HG03575 (cell line): ENCODE measurements at regions not wholly inside any gene's neighbourhood (a gene's known extent, or its start where the extent isn't known, plus 50 kb on each side); places are given as distances from the start of the nearest gene placed in this dataset.
"Not testable (repeated sequence)": the region's sequence is repeated elsewhere in the genome, so short reads cannot be mapped to it uniquely, and the experiment has no call there.

Experiments used
- ATAC-seq: cut with Tn5 transposase; IDR thresholded peaks from one replicate; pipeline ENCODE4 v1.9.1; 2021; ENCODE audit not compliant: unreplicated experiment, insufficient number of reproducible peaks, low FRiP score; ENCODE audit errors: extremely low read depth

- no peak for ATAC-seq
These were observed 424.7 kb upstream of the ST8SIA4 start for GRCh38 chr5:101327816-101328215.

- ATAC-seq = no peak
These were observed 423.7 kb upstream of the ST8SIA4 start for GRCh38 chr5:101326766-101327165.

- not testable (repeated sequence) for ATAC-seq
These were observed 413.3 kb upstream of the ST8SIA4 start for GRCh38 chr5:101316401-101316800.

GRCh38 chr5:101306391-101307137 is 403.5 kb upstream of the ST8SIA4 start:
- ATAC-seq = no peak

- ATAC-seq = no peak
These were observed 393.4 kb upstream of the ST8SIA4 start for GRCh38 chr5:101296477-101296876.

- ATAC-seq = no peak
These were observed 389.1 kb upstream of the ST8SIA4 start for GRCh38 chr5:101292199-101292598.

GRCh38 chr5:101290761-101291160 is 387.7 kb upstream of the ST8SIA4 start:
- not testable (repeated sequence) for ATAC-seq

- no peak for ATAC-seq
These were observed 385.6 kb upstream of the ST8SIA4 start for GRCh38 chr5:101288633-101289032.

- no peak for ATAC-seq
These were observed 381.8 kb upstream of the ST8SIA4 start for GRCh38 chr5:101284736-101285375.

GRCh38 chr5:101283938-101284337 is 380.9 kb upstream of the ST8SIA4 start:
- ATAC-seq = not testable (repeated sequence)

GRCh38 chr5:101278917-101279316 is 375.8 kb upstream of the ST8SIA4 start:
- no peak for ATAC-seq

- no peak for ATAC-seq
These were observed 375.1 kb upstream of the ST8SIA4 start for GRCh38 chr5:101278011-101278687.

GRCh38 chr5:101271945-101272344 is 368.9 kb upstream of the ST8SIA4 start:
- no peak for ATAC-seq

GRCh38 chr5:101271416-101271815 is 368.3 kb upstream of the ST8SIA4 start:
- ATAC-seq = no peak

- no peak for ATAC-seq
These were observed 357.8 kb upstream of the ST8SIA4 start for GRCh38 chr5:101260857-101261256.

- ATAC-seq = no peak
These were observed 350.0 kb upstream of the ST8SIA4 start for GRCh38 chr5:101253096-101253495.

- no peak for ATAC-seq
These were observed 341.5 kb upstream of the ST8SIA4 start for GRCh38 chr5:101244621-101245020.

GRCh38 chr5:101212942-101213514 is 309.9 kb upstream of the ST8SIA4 start:
- ATAC-seq = no peak

GRCh38 chr5:101206534-101206933 is 303.5 kb upstream of the ST8SIA4 start:
- ATAC-seq = no peak

GRCh38 chr5:101205065-101205464 is 302.0 kb upstream of the ST8SIA4 start:
- ATAC-seq = not testable (repeated sequence)
